Activated gamma-delta T cell (primary cell): ENCODE measurements at regions not wholly inside any gene's neighbourhood (a gene's known extent, or its start where the extent isn't known, plus 50 kb on each side); places are given as distances from the start of the nearest gene placed in this dataset.

ENCODE experiments used
- DNase-seq: peaks from one replicate; lab custom pipeline; 2025; lab: John Stamatoyannopoulos, UW

DNA sequence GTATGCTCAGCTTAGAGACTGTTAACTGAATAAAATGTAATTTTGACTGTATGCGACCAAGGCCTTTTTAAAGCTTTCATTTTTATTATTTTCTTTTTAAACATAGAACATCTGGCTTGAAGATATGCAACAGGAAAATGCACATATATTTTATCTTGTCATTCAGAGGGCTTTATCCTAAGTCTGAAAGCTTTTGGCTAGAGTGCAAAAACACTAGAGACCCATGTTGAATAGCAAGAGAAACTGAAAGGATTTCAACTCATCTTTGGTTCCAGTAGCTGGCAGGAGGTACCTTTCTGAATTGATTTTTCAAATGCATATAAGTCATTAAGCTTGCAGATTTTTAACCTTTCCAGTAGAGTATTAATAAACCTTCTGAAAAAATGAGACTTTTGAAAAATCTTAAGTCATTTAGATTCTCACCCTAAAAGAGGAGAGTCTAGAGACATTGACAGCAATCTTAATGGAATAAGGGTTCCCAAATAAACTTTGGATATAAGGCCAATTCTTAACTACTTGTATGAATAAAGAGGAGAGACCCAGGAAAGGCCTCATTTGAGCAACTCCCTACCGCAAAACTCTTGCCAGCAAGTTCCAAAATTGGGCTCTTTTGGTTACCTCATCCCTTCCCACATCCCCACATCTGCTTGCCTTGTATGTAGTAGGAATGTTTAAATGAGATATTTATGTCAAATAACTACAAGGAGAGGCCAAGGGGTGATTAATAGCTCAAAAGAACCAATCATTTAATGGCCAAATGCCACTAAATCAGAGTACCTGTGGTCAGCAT is 454.4 kb downstream of the HTR7 start:
- no peak for DNase-seq

DNA sequence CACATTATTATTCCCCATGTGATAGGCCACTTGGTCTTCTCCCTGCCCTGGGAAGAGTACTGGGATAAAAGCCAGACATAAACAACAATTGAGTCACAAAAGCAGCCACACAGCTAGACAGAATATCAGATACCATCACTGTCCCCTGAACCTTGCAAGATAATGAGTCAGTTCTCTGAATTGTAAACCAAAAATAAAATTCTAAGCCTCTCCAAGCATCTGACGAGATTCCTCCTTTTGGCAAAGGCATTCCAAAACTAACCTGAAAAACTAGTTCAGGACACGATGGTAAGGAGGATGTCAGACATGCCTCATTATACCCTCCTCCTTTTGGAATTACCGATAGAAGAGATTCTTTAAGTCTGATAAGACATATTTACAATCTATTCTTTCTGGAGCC is 450.7 kb downstream of the HTR7 start:
- DNase-seq, result no peak

DNA sequence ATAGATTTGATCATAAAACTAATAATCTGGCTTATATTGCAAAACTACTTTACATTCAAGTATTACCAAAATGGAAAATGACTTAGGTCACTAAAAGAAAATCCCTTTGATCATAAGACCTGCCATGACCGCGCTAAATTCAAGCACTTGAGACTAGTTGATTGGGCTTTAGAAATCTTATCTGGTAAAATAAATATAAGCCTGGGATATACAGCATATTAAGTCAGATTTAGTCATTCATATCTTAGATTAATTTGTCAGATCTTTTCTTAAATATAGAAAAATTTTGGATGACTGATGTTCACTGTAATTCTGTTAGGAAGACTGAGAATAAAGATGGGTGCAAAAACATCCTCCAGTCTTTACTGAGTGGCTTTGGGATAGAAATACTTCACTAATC is 450.0 kb downstream of the HTR7 start:
- no peak for DNase-seq

DNA sequence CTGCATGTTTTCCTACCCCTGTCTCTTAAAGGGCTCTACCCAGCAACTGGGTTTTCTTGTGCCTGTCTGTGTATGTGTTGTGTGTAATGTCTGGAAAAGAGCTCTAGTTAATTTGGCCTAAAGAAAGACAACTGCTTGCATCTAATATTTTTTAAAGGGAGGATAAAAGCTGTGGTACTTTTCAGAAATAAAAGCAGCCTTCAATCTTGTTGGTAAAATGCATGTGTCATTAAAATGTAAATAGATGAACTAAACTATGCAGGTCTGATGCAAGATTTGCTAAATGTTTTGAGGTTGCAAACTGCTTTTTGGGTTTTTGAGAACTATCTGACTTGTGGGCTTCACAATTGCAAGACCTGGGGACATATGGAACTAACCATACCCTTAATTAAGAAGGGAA is 445.3 kb downstream of the HTR7 start:
- DNase-seq, result no peak

DNA sequence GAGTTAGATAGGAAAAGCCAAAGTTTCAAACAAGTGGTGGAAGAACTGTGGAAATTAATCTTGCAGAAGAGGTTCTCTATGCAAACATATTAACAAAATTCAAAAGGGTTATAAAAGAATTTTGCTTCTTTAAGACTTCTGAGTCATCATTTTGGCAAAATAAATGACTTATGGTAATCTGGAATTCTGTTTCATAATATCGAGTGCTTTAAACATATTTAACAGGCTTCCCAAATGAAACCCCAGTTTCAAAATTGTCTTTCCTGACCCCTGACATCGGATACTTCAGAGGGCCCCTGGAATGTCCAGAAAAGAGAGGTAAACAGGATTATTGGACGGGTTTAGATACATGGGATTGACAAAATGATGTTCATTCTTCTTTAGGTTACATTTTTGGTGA is 444.6 kb downstream of the HTR7 start:
- DNase-seq, result no peak

DNA sequence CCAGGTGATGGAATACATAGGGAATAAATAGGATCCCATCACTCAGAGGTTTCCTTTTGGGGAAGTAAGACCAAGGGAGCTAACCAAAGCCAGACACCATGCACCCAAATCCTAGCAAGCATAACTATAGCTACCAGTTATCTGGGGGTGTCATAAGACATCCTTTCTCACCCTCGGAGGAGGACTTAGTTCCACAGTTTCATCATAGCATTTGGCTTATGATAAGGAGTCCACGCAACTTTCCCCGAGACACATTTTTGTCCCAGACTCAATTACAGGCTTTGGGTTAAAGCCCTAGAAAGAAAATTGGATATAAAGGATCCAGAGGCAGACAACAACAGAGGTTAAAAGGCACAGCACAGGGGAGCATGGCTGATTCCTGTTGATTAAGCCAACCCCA is 442.9 kb downstream of the HTR7 start:
- DNase-seq, result no peak

DNA sequence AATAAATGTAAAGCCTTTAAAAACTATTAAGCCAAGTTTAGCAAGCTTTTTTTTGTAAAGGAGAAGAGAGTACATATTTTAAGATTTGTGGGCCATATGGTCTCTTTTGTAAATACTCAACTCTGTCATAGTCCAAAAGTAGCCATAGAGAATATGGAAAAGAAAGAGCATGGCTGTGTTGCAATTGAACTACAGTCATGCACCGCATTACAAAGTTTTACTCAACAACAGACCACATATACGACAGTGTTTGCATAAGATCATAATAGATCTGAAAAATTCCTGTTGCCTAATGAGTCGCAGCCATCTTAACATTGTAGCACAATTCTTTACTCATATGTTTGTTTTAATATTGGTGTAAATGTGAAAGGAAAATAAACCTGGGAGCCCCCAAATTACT is 440.8 kb downstream of the HTR7 start:
- no peak for DNase-seq

DNA sequence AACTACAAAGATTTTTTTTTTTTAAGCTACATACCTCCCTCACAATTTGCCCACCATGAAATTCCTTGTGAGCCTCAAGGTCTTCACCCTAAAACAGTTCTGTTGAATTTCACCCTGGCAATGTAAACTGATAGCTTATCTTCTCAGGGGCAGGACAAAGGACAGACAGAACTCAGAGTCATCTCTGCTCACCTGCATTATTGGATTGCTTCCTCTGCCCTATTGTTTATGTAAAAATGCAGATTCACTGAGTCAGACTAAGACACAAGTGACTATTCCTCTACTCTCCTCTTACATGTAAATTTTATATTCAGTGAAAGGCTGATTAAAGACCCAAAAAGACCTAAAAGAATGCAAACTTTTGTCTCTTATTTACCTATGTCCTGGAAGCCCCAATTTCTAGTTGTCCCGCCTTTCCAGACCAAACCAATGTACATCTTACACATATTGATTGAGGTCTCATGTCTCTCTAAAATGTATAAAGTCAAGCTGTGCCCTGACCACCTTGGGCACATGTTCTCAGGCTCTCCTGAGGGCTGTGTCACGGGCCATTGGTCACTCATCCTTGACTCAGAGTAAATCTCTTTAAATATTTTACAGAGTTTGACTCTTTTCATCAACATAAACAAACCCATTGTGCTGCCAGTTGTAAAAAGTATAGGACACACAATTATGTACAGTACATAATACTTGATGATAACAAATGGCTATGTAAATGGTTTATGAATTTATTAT is 440.2 kb downstream of the HTR7 start:
- no peak for DNase-seq

DNA sequence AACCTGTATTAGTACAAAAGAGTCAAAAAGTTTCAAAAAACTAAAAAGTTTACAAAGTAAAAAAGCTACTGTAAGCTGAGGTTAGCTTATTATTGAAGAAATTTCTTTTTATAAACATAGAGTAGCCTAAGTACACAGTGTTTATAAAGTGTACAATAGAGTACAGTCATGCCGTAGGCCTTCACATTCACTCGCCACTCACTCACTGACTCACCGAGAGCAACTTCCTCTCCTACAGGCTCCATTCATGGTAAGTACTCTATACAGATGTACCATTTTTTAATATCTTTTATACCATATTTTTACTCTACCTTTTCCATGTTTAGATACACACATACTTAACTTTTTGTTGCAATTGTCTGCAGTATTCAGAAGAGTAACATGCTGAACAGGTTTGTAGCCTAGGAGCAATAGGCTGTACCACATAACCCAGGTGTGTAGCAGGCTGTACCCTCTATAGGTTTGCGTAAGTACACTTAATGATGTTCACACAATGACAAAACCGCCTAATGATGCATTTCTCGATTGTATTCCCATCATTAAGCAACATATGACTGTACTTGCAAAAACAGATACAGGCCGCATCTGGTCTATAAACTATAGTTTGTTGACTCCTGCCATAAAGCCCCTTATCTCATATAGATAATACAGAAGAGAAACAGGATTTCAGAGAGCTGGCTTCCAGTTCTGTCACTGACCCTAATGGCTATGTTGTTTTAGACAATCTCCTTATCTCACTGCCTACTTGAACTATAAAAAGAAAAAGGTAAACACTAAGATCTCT is 438.8 kb downstream of the HTR7 start:
- DNase-seq, result no peak

DNA sequence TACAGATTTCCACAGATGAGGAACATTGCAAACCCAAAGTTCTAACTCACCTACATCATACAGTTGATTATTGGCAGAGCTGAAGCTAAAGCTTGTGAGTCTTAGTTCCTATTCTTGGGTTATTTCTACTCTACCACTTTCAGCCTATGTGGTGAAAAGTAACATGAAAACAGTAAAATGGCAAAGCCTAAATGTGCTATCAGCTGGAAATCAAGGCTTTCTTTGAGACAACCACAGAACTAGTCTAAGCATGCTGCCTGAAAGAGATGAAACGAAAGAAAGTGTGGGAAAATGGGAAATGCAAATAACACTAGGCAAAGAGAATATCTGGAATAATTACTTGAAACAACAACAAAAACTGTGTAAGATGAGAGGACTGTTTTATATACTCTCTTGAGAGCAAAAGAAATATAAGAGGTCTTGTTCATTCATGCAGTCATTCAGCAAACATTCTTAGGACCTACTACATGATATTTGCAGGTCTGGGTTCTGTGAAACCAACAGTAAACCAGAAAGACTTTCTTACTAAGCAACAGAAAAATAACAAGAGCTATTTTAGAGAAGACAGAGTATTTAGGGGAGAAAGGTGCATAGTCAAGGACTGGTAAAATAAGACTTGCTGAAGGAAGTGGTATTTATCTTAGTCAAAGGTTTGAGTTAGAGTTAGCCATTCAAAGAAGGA is 437.1 kb downstream of the HTR7 start:
- DNase-seq, result no peak

DNA sequence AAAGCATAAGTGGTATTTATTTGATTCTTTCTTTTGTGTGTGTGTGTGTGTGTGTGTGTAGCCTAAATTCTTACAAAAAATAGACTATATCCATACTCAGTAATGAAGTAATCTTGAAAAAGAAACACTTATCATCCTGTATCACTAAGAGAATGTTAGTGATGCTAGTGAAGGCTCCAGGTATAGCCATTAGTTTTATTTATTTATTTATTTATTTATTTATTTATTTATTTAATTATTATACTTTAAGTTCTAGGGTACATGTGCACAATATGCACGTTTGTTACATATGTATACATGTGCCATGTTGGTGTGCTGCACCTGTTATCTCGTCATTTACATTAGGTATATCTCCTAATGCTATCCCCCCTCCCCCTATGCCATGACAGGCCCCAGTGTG is 436.0 kb downstream of the HTR7 start:
- DNase-seq, result no peak

DNA sequence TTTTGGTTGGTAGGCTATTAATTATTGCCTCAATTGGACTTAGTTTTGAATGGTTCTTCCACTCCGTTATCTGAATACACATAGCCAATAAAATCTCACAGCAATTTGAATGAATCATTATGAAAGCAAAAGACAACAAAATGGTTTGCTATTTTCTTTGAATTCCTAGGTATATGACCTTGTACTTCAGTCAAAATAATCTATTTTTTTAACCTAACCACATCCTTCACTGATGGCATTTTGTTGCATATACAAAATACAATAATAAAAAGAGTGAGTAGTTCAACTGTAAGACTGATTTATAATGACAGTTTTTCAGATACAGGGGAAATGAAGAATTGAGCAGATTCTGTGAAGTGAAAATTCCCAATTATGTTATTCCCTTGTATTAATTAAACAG is 433.1 kb downstream of the HTR7 start:
- DNase-seq, result no peak

DNA sequence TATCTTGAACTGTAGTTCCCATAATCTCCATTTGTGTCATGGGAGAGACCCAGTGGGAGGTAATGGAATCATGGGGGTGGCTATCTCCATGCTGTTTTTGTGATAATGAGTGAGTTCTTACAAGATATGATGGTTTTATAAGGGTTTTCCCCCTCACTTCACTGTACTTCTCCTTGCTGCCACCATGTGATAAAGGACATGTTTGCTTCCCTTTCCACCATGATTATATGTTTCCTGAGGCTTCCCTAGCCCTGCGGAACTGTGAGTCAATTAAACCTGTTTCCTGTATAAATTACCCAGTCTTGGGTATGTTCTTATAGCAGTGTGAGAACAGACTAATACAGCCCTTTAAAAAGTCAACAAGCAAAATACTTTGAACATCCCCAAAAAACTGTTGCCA is 427.7 kb downstream of the HTR7 start:
- DNase-seq, result no peak

DNA sequence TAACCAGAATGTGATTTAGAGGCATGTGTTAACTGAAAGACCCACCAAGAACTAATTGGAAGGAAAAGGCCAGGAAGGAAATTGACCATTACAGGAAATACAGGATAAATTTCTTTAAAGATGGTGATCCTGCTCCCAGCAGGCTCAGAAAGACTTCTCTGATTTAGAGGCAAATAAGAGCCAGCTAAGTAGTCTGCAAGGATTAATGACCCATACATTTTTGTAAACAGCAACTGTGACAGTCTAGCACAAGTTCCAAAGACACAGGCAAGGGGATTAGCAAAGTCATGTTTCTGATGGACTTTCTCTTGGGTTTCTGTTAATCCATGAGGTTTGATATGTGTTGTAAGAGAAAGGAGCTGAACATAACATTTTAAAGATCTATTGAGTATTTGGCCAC is 425.0 kb downstream of the HTR7 start:
- no peak for DNase-seq

DNA sequence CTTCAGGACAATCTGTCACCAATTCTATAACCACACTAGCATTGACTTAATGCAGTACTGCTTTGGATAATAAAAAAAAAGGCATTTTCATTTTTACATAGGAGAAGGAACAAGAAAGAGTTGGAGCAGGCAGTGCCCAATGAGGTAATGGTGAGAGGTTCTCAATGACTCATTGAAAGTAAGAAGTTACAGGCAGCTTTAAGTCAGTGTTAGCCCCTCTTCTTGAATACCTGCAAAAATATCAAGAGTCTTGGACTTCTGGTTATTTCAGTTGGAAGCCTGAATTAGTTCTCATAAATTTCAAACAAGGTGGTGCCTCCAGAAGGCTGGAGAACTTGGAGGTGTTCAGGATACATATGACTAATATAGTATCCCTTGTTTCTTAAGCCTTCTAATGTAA is 422.5 kb downstream of the HTR7 start:
- DNase-seq, result no peak

DNA sequence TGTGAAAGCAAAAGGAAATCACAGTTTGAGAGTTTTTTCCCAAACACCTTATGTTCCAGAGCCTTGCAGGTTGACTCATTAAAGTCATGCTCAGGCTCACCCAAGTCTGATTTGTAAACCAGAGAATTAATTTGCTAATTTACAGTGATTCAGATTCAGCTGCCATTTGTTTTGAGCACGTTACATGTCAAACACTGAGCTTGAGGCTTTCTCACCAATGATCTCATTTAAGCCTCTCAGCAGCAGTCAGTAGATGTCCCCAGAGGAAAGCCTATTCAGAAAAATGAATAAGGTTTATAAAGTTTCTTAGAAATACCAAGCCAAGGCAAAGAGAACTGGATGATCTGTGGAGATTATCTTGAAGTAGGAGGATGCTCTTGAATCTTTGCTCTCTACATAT is 420.4 kb downstream of the HTR7 start:
- no peak for DNase-seq

DNA sequence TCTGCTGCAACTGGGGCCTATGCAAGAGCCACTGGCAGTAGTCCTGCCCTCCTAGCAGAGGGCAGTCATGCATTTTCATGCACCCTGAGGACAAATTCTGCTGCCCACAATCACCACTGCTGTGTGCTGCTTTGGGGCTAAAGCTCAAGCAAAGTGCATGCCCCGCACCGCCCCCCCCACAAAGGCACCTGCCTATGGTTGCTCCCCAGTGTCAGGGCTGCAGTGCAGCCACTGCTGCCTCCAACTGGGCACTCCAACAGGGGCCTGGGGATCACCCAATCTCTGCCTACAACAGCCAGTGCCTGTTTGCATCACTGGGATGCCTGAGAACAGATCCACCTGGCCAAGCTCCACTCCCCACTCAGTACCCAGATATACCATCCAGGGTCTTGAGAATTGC is 417.0 kb downstream of the HTR7 start:
- no peak for DNase-seq

DNA sequence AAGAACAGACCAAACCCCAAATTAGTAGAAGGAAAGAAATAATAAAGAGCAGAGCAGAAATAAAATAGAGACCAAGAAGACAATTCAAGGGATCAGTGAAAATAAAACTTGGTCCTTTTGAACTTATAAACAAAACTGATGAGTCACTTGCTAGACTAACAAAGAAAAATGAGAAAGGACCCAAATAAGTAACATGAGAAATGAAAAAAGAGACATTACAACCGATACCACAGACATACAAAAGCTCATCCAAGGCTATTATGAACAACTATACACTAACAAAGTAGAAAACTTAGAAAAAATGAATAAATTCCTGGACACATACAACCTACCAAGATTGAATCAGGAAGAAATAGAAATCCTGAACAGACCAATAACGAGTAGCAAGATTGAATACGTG is 414.5 kb downstream of the HTR7 start:
- DNase-seq, result no peak

DNA sequence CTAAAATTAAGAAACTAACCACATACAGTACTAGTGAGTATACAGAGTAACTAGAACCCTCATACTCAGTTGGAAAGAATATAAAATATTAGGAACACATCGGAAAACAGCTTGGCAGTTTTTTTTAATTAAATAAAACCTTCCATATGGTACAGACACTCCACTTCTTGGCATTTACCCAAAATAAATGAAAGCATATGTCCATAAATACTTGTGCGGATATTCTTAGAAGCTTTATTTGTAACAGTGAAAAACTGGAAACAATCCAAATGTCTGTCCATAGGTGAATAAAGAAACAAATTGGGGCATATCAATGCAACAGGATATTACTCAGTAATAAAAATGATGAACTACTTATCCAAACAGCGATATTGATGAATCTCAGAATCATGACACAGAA is 410.0 kb downstream of the HTR7 start:
- DNase-seq, result no peak

DNA sequence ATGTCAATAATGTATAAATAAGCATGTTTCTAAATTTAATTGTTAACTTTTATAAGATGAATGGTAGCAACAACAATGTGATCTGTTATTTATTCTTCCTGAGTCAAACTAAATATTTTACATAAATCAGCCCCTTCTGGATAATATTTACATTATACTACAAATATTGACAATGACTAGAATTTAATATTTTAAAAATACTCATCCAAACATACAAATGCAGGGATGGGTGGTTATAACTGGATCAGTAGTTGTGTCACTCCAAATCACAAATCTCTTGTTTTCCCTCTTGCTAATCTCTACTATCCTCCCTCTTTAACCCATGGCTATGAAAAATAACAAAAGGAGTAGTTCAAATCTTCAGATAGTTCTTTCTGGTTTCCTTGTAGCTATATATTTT is 407.0 kb downstream of the HTR7 start:
- no peak for DNase-seq

DNA sequence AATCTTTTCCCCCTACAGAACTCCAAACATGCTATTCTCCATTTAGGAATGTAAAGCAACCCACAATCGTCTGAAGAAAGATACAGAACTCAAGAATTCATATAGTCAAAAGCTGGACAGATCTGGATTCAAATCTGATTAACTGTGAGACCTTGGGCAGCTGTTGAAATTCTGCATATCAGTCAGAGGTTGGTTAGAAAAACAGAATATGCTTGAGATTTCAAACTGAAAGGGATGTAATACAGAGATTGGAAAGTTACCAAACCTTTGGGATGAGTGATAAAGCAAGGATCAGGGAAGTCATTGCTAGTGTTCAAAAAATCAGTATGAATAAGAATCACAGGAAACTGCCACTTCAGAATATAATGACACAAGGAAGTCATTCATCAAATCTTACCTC is 406.6 kb downstream of the HTR7 start:
- DNase-seq, result no peak

DNA sequence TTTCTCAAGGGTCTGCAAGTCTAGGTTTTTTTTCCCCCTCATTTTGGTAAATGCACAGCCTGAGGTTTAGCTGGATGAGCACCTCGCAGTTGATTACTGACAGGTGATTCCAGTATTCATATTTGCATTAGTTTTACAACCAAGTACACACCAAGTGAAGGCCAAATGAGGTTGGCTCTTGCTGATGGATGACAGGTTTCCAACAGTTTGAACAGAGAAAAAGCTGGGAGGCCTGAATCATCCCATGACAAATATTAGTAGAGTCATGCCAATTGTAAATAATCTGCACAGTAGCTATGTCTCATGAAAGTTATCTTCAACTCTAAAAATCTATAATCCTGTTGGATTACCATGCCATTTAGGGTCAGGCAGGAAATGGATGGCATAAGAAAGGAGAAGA is 399.8 kb downstream of the HTR7 start:
- no peak for DNase-seq
